Muscle of leg (tissue), 3 donors: ENCODE measurements at regions not wholly inside any gene's neighbourhood (a gene's known extent, or its start where the extent isn't known, plus 50 kb on each side); places are given as distances from the start of the nearest gene placed in this dataset.
A peak's percentile ranks its signal among the peaks of the same experiment; 100 is the strongest.

ENCODE experiments used
- DNase-seq: peaks from one replicate; pipeline ENCODE4 v3.0.0; 2013
- H3K27ac ChIP-seq: one replicate; pipeline ENCODE4 v1.5.1; 2013; ENCODE audit warnings: mild to moderate bottlenecking, low read length, control low read depth
- H3K27me3 ChIP-seq: one replicate; pipeline ENCODE4 v1.6.1; 2013; ENCODE audit warnings: low read length; ENCODE audit not compliant: control insufficient read depth, insufficient read depth
- H3K36me3 ChIP-seq: one replicate; pipeline ENCODE4 v1.6.1; 2013; ENCODE audit warnings: low read length; ENCODE audit not compliant: control insufficient read depth, insufficient read depth
- H3K4me1 ChIP-seq: one replicate; pipeline ENCODE4 v1.6.1; 2013; ENCODE audit warnings: low read length; ENCODE audit not compliant: control insufficient read depth, insufficient read depth
- H3K4me3 ChIP-seq: one replicate; pipeline ENCODE4 v1.5.1; 2013; ENCODE audit warnings: low read length, control low read depth
- H3K9me3 ChIP-seq: replicated peaks from 2 replicates; pipeline ENCODE4 v1.6.1; 2013; ENCODE audit warnings: low read depth, low read length; ENCODE audit not compliant: control insufficient read depth
- WGBS: methylation state at CpG from one replicate; pipeline ENCODE4 v1.1.5; 2013; ENCODE audit warnings: missing lambda C conversion rate; ENCODE audit not compliant: insufficient coverage; 5-methylcytosine and 5-hydroxymethylcytosine counted together

- WGBS, result 67% methylated on average over 5 of the region's 5 CpGs
- Histone ChIP-seq H3K36me3 (no peaks in the 10 kb centered on the region), H3K9me3 (no peaks in the 10 kb centered on the region), H3K27ac (no peak overlapping the region), H3K4me3 (no peak overlapping the region), H3K27me3 (peaks cover 2% of the 10 kb centered on the region), H3K4me1 (no peaks in the 10 kb centered on the region)
- no peak for DNase-seq
These were observed 93.1 kb upstream of the VSTM2B start for GRCh38 chr19:29432677-29433076.

- Histone ChIP-seq H3K9me3 (no peaks in the 10 kb centered on the region), H3K27ac (no peak overlapping the region), H3K4me1 (no peaks in the 10 kb centered on the region), H3K27me3 (peaks cover 2% of the 10 kb centered on the region), H3K36me3 (no peaks in the 10 kb centered on the region), H3K4me3 (no peak overlapping the region)
- WGBS, result 74% methylated on average over 6 of the region's 11 CpGs
- no peak for DNase-seq
These were observed 89.1 kb upstream of the VSTM2B start for GRCh38 chr19:29436591-29437103.

DNA sequence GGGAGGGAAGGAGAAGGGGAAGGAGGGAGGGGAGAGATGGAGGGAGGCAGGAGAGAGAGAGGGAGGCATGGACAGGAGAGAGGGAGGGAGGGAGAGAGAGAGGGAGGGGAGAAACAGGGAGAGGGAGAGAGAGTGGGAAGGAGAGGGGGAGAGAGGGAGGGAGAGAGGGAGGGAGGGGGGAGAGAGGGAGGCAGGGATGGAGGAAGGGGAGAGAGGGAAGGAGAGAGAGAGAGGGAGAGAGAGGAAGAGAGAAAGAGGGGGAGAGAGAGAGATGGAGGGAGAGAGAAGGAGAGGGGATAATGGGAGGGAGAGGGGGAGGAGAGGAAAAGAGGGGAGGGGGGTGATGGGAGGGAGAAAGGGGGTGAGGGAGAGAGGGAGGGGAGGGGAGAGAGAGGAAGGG lies 86.8 kb upstream of the VSTM2B start:
- H3K27ac ChIP-seq, result no peak overlapping the region
- peaks cover 2% of the 10 kb centered on the region for H3K27me3 ChIP-seq
- H3K9me3 ChIP-seq, result no peaks in the 10 kb centered on the region
- no peak overlapping the region for H3K4me3 ChIP-seq
- H3K4me1 ChIP-seq, result no peaks in the 10 kb centered on the region
- no peaks in the 10 kb centered on the region for H3K36me3 ChIP-seq
- DNase-seq, result no peak

GRCh38 chr19:29439688-29440550 lies 85.9 kb upstream of the VSTM2B start:
- H3K4me3 ChIP-seq, result no peak overlapping the region
- DNase-seq, result no peak
- no peaks in the 10 kb centered on the region for H3K4me1 ChIP-seq
- peaks cover 2% of the 10 kb centered on the region for H3K27me3 ChIP-seq
- no peak overlapping the region for H3K27ac ChIP-seq
- no peaks in the 10 kb centered on the region for H3K9me3 ChIP-seq
- WGBS, result 87% methylated on average over 32 of the region's 34 CpGs
- no peaks in the 10 kb centered on the region for H3K36me3 ChIP-seq

DNA sequence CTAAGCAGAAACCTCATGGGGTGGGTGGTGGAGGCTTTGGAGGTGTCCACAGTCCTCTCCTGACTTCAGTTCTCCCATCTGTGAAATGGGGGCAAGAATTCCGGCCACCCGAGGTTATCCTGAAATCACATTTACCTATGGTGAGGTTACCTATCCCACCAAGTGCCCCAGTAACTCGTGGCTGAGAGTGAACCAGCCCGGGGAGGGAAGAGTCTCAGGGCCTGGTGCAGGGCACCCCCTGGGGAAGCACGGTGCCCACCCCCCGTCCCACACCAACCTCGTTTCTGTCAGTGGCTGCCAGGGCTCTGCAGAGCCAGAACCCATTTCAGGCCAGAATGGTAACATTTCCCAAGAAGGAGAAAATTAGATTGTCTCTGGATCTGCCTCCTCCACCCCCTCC lies 83.7 kb upstream of the VSTM2B start:
- Histone ChIP-seq H3K27ac (no peak overlapping the region), H3K36me3 (no peaks in the 10 kb centered on the region), H3K27me3 (peaks cover 2% of the 10 kb centered on the region), H3K9me3 (no peaks in the 10 kb centered on the region), H3K4me3 (no peak overlapping the region), H3K4me1 (peaks cover 10% of the 10 kb centered on the region)
- no peak for DNase-seq
- 79% methylated on average over 4 of the region's 7 CpGs for WGBS

GRCh38 chr19:29442910-29443309 lies 82.9 kb upstream of the VSTM2B start:
- Histone ChIP-seq H3K4me3 (no peak overlapping the region), H3K36me3 (no peaks in the 10 kb centered on the region), H3K9me3 (no peaks in the 10 kb centered on the region), H3K4me1 (peaks cover 15% of the 10 kb centered on the region), H3K27ac (no peak overlapping the region), H3K27me3 (peaks cover 2% of the 10 kb centered on the region)
- WGBS, result 77% methylated on average over 5 of the region's 5 CpGs
- DNase-seq, result no peak

DNA sequence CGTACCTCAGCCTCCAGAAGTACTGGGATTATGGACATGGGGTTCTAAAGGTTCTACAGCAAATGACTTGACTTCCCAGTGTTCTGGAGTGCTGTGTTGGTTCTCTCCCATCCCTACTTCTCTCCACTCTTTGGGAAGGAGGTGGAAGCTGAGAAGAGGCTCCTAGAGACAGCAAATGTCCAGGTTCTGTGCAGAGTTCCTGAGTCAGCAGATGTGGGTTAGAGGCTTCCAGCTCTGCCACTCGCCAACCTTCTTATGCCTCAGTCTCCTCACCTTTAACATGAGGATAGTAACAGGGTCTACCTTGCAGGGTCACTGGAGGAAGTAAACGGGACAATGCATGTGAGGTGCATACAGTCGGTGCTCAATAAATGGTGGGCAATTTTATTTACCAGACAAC lies 80.5 kb upstream of the VSTM2B start:
- Histone ChIP-seq H3K27ac (no peak overlapping the region), H3K36me3 (no peaks in the 10 kb centered on the region), H3K27me3 (peaks cover 2% of the 10 kb centered on the region), H3K4me1 (peaks cover 15% of the 10 kb centered on the region), H3K9me3 (no peaks in the 10 kb centered on the region), H3K4me3 (no peak overlapping the region)
- no peak for DNase-seq
- no CpG with 5 or more reads among the region's 4 CpGs for WGBS

DNA sequence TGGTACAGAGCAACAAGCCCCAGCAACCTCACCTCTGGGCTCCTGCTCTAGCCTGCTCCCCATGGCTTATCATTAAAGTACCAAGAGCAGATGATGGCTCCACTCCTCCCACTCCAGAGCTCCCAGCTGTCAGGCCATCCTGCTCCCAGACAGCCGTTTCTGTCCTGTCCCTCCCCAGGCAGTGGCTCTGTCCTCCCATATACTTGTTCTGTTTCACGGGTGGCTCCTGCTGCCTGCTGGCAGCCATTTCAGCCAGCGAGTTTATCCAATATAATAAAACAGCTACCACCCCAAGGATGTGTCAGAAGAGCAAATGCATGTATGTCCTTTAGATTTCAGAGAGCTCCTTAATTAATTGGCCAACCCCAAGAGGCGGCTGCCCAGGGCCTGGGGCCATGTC lies 79.4 kb upstream of the VSTM2B start:
- Histone ChIP-seq H3K4me3 (no peak overlapping the region), H3K36me3 (no peaks in the 10 kb centered on the region), H3K4me1 (peaks cover 15% of the 10 kb centered on the region), H3K9me3 (no peaks in the 10 kb centered on the region), H3K27me3 (peaks cover 2% of the 10 kb centered on the region), H3K27ac (peak overlapping the region; percentile 7)
- peak; percentile 46 for DNase-seq
- WGBS, result 39% methylated on average over 4 of the region's 4 CpGs

- DNase-seq, result no peak
- 98% methylated on average over 5 of the region's 8 CpGs for WGBS
- no peaks in the 10 kb centered on the region for H3K9me3 ChIP-seq
These were observed 77.7 kb upstream of the VSTM2B start for GRCh38 chr19:29448046-29448445.

GRCh38 chr19:29449371-29449770 lies 76.4 kb upstream of the VSTM2B start:
- Histone ChIP-seq H3K4me1 (peaks cover 15% of the 10 kb centered on the region), H3K4me3 (no peak overlapping the region), H3K27ac (no peak overlapping the region), H3K36me3 (no peaks in the 10 kb centered on the region), H3K27me3 (no peaks in the 10 kb centered on the region), H3K9me3 (no peaks in the 10 kb centered on the region)
- WGBS, result 93% methylated on average over 4 of the region's 5 CpGs
- no peak for DNase-seq

More at GRCh38 chr19:29448046-29448445, 77.7 kb upstream of the VSTM2B start:
- no peak overlapping the region for H3K27ac ChIP-seq
- H3K4me1 ChIP-seq, result peaks cover 15% of the 10 kb centered on the region
- H3K4me3 ChIP-seq, result no peak overlapping the region
- no peaks in the 10 kb centered on the region for H3K36me3 ChIP-seq
- no peaks in the 10 kb centered on the region for H3K27me3 ChIP-seq
